Caco-2 (cell line): ENCODE measurements at regions not wholly inside any gene's neighbourhood (a gene's known extent, or its start where the extent isn't known, plus 50 kb on each side); places are given as distances from the start of the nearest gene placed in this dataset.

Experiments
- BruUV-seq: library from RNA; stranded (reverse); fragments of 400-500 nt; replicated peaks from 2 replicates; lab custom pipeline; 2021; lab: Mats Ljungman, UMichigan
- CTCF ChIA-PET: fragments of 300-600 bp; sonication (Branson Sonifier 250); formaldehyde crosslinking; loops from one replicate; lab custom pipeline; 2022; ENCODE audit warnings: antibody characterized with exemption; lab: Charles Lee
- POLR2A ChIA-PET: fragments of 300-600 bp; sonication (Branson Sonifier 250); formaldehyde crosslinking; loops from one replicate; lab custom pipeline; 2022; ENCODE audit warnings: antibody characterized with exemption; lab: Charles Lee
- DNase-seq, 2 experiments: peaks; one replicate each; pipeline versions ENCODE4 v3.0.0 to v3.0.0-alpha.2; 2020 to 2022
- H3K27me3 ChIP-seq: replicated peaks from 2 replicates; pipeline ENCODE4 v1.6.0; 2011; ENCODE audit warnings: low read length; ENCODE audit not compliant: control insufficient read depth, insufficient read depth
- H3K36me3 ChIP-seq: 2 replicates; pipeline ENCODE4 v1.5.1; 2011; ENCODE audit warnings: low read length; ENCODE audit not compliant: control insufficient read depth, insufficient read depth
- H3K4me1 ChIP-seq: fragments of 250-450 bp; sonication (Bioruptor Pico); 2 replicates; pipeline ENCODE4 v1.5.1; 2020; ENCODE audit warnings: mild to moderate bottlenecking
- H3K4me3 ChIP-seq: 2 replicates; pipeline ENCODE4 v1.5.1; 2011; ENCODE audit warnings: low read depth, mild to moderate bottlenecking, control low read depth, low read length
- H3K9me3 ChIP-seq: fragments of 250-450 bp; sonication (Bioruptor Pico); 2 replicates; pipeline ENCODE4 v1.5.1; 2020; ENCODE audit warnings: mild to moderate bottlenecking, moderate library complexity
- H3K27ac Mint-ChIP-seq: one replicate; pipeline ENCODE4 v1.8.0; 2022; ENCODE audit warnings: mixed read lengths; ENCODE audit not compliant: unreplicated experiment
- H3K27me3 Mint-ChIP-seq: one replicate; pipeline ENCODE4 v1.8.0; 2022; ENCODE audit warnings: mixed read lengths; ENCODE audit not compliant: insufficient read depth, unreplicated experiment
- H3K36me3 Mint-ChIP-seq: one replicate; pipeline ENCODE4 v1.8.0; 2022; ENCODE audit warnings: mild to moderate bottlenecking, mixed read lengths; ENCODE audit not compliant: insufficient read depth, unreplicated experiment
- H3K4me1 Mint-ChIP-seq: one replicate; pipeline ENCODE4 v1.8.0; 2022; ENCODE audit warnings: low read depth, mixed read lengths; ENCODE audit not compliant: unreplicated experiment
- H3K4me3 Mint-ChIP-seq: one replicate; pipeline ENCODE4 v1.8.0; 2022; ENCODE audit warnings: mild to moderate bottlenecking, moderate library complexity, mixed read lengths; ENCODE audit not compliant: unreplicated experiment
- H3K9me3 Mint-ChIP-seq: one replicate; pipeline ENCODE4 v1.8.0; 2022; ENCODE audit warnings: mixed read lengths; ENCODE audit not compliant: unreplicated experiment
- CTCF ChIP-seq, 2 experiments: fragments of 200-600 bp in 1 of 2; IDR thresholded peaks; 1 replicate in 1 of 2; 2 replicates in 1 of 2; pipeline versions ENCODE4 v1.5.1 to v1.8.0; 2011 to 2022; ENCODE audit warnings: antibody characterized with exemption in 1 of 2, control low read depth in 1 of 2, inconsistent platforms in 1 of 2, low read depth in 1 of 2, low read length in 1 of 2, mild to moderate bottlenecking in 1 of 2, moderate library complexity in 1 of 2; ENCODE audit not compliant: insufficient read depth in 1 of 2, severe bottlenecking in 1 of 2, unreplicated experiment in 1 of 2
- intact Hi-C: fragments of 100-400 bp; cut with micrococcal nuclease; formaldehyde crosslinking; loops from one replicate; pipeline ENCODE4 v1.10.0; 2022; ENCODE audit not compliant: unreplicated experiment

GRCh38 chrX:104419926-104420325 lies 146.1 kb upstream of the IL1RAPL2 start:
- Mint-ChIP-seq H3K4me1 (no peaks in the 10 kb centered on the region), H3K4me3 (no peak overlapping the region), H3K9me3 (no peaks in the 10 kb centered on the region), H3K27me3 (no peaks in the 10 kb centered on the region), H3K36me3 (no peaks in the 10 kb centered on the region), H3K27ac (no peak overlapping the region)
- no peaks in the 10 kb centered on the region for H3K27me3 ChIP-seq
- BruUV-seq: no TSS peak
- DNase-seq: no peak
- no peaks in the 10 kb centered on the region for H3K9me3 ChIP-seq
- no peaks in the 10 kb centered on the region for H3K36me3 ChIP-seq
- no peak for TF ChIP-seq CTCF (IDR thresholded peaks at IDR 0.05; ENCODE audit: insufficient read depth in 1 of 2, low read depth in 1 of 2, low read length in 1 of 2, severe bottlenecking in 1 of 2, unreplicated experiment in 1 of 2)
- intact Hi-C loops: no loop called here
- H3K4me1 ChIP-seq: no peaks in the 10 kb centered on the region
- POLR2A ChIA-PET: no interaction called here
- no peak overlapping the region for H3K4me3 ChIP-seq
- CTCF ChIA-PET: no interaction called here

- Histone ChIP-seq H3K4me1 (no peaks in the 10 kb centered on the region), H3K9me3 (no peaks in the 10 kb centered on the region), H3K36me3 (no peaks in the 10 kb centered on the region), H3K27me3 (no peaks in the 10 kb centered on the region), H3K4me3 (no peak overlapping the region)
- peaks cover 7% of the 10 kb centered on the region for H3K9me3 Mint-ChIP-seq
- no peaks in the 10 kb centered on the region for H3K27me3 Mint-ChIP-seq
- no peak for DNase-seq
- H3K27ac Mint-ChIP-seq: no peak overlapping the region
- no peaks in the 10 kb centered on the region for H3K36me3 Mint-ChIP-seq
- no peak for TF ChIP-seq CTCF (IDR thresholded peaks at IDR 0.05; ENCODE audit: insufficient read depth in 1 of 2, low read depth in 1 of 2, low read length in 1 of 2, severe bottlenecking in 1 of 2, unreplicated experiment in 1 of 2)
- CTCF ChIA-PET: no interaction called here
- intact Hi-C loops: no loop called here
- no peaks in the 10 kb centered on the region for H3K4me1 Mint-ChIP-seq
- H3K4me3 Mint-ChIP-seq: no peak overlapping the region
- POLR2A ChIA-PET: interaction anchor here (0.5 kb wide), 1 partner anchor 1309 kb away, joined by 3 read pairs; no protein-coding TSS in a partner anchor
- BruUV-seq: no TSS peak
Observed at GRCh38 chrX:104419211-104419610, 146.8 kb upstream of the IL1RAPL2 start.

GRCh38 chrX:104411800-104412199 lies 154.2 kb upstream of the IL1RAPL2 start:
- Mint-ChIP-seq H3K4me3 (no peak overlapping the region), H3K27me3 (peaks cover 7% of the 10 kb centered on the region), H3K27ac (no peak overlapping the region), H3K9me3 (peaks cover 11% of the 10 kb centered on the region), H3K36me3 (no peaks in the 10 kb centered on the region), H3K4me1 (no peaks in the 10 kb centered on the region)
- no peaks in the 10 kb centered on the region for H3K4me1 ChIP-seq
- no peak for TF ChIP-seq CTCF (IDR thresholded peaks at IDR 0.05; ENCODE audit: insufficient read depth in 1 of 2, low read depth in 1 of 2, low read length in 1 of 2, severe bottlenecking in 1 of 2, unreplicated experiment in 1 of 2)
- H3K9me3 ChIP-seq: no peaks in the 10 kb centered on the region
- intact Hi-C loops: no loop called here
- H3K27me3 ChIP-seq: no peaks in the 10 kb centered on the region
- H3K36me3 ChIP-seq: no peaks in the 10 kb centered on the region
- H3K4me3 ChIP-seq: no peak overlapping the region
- POLR2A ChIA-PET: no interaction called here
- CTCF ChIA-PET: no interaction called here
- BruUV-seq: no TSS peak
- DNase-seq: no peak
